CD14-positive monocyte (primary cell): ENCODE measurements at regions not wholly inside any gene's neighbourhood (a gene's known extent, or its start where the extent isn't known, plus 50 kb on each side); places are given as distances from the start of the nearest gene placed in this dataset.

ENCODE experiments used
- DNase-seq, 3 donors: peaks; one replicate each; pipeline ENCODE4 v3.0.0-alpha.2; 2011 to 2022
- H2AFZ ChIP-seq: 2 replicates; pipeline ENCODE4 v1.6.0; 2012; ENCODE audit warnings: mild to moderate bottlenecking, low read depth, low read length, inconsistent platforms; ENCODE audit not compliant: insufficient read depth, poor library complexity, severe bottlenecking
- H3K27ac ChIP-seq, 2 donors: 1 replicate in 1 of 2; 2 replicates in 1 of 2; pipeline ENCODE4 v1.5.1; 2012 to 2013; ENCODE audit warnings: low read length in 2 of 2, control low read depth in 1 of 2, inconsistent platforms in 1 of 2, low read depth in 1 of 2, mild to moderate bottlenecking in 1 of 2
- H3K27me3 ChIP-seq, 2 donors: one replicate each; pipeline versions ENCODE4 v1.6.0 to v1.6.1; 2011 to 2013; ENCODE audit warnings: low read length in 2 of 2; ENCODE audit not compliant: control insufficient read depth in 2 of 2, insufficient read depth in 2 of 2
- H3K36me3 ChIP-seq, 2 donors: replicated peaks in 1 of 2; 1 replicate in 1 of 2; 2 replicates in 1 of 2; pipeline versions ENCODE4 v1.5.1 to v1.6.1; 2012 to 2013; ENCODE audit warnings: low read length in 2 of 2, control low read depth in 1 of 2, inconsistent platforms in 1 of 2, mild to moderate bottlenecking in 1 of 2; ENCODE audit not compliant: insufficient read depth in 2 of 2, control insufficient read depth in 1 of 2
- H3K4me1 ChIP-seq, 2 donors: 1 replicate in 1 of 2; 2 replicates in 1 of 2; pipeline versions ENCODE4 v1.5.1 to v1.6.1; 2012 to 2013; ENCODE audit warnings: low read length in 2 of 2, control low read depth in 1 of 2, inconsistent platforms in 1 of 2, mild to moderate bottlenecking in 1 of 2, moderate library complexity in 1 of 2; ENCODE audit not compliant: insufficient read depth in 2 of 2, control insufficient read depth in 1 of 2
- H3K4me2 ChIP-seq: replicated peaks from 2 replicates; pipeline ENCODE3; 2012; ENCODE audit warnings: low read length, moderate library complexity, mild to moderate bottlenecking; ENCODE audit not compliant: poor library complexity, severe bottlenecking; ENCODE audit errors: extremely low read depth
- H3K4me3 ChIP-seq, 3 experiments: fragments of 200-600 bp in 1 of 3; sonication (generic) in 1 of 3; replicated peaks in 1 of 3; 1 replicate in 2 of 3; 2 replicates in 1 of 3; pipeline ENCODE4 v1.5.1; 2011 to 2013; ENCODE audit warnings: low read length in 3 of 3, mild to moderate bottlenecking in 3 of 3, control low read depth in 2 of 3, low read depth in 2 of 3, inconsistent platforms in 1 of 3, moderate library complexity in 1 of 3
- H3K79me2 ChIP-seq: 2 replicates; pipeline ENCODE4 v1.6.0; 2012; ENCODE audit warnings: mild to moderate bottlenecking, control low read depth, inconsistent platforms, low read length, moderate library complexity; ENCODE audit not compliant: insufficient read depth
- H3K9ac ChIP-seq: 2 replicates; pipeline ENCODE4 v1.6.0; 2017; ENCODE audit warnings: low read length, mild to moderate bottlenecking; ENCODE audit not compliant: insufficient read depth, poor library complexity, severe bottlenecking
- H3K9me3 ChIP-seq, 2 donors: replicated peaks in 1 of 2; 1 replicate in 1 of 2; 2 replicates in 1 of 2; pipeline versions ENCODE4 v1.5.1 to v1.6.1; 2012 to 2013; ENCODE audit warnings: low read length in 2 of 2, control low read depth in 1 of 2; ENCODE audit not compliant: control insufficient read depth in 1 of 2, insufficient read depth in 1 of 2
- H4K20me1 ChIP-seq: 2 replicates; pipeline ENCODE4 v1.6.0; 2012; ENCODE audit warnings: mild to moderate bottlenecking, low read length, control low read depth, moderate library complexity; ENCODE audit not compliant: insufficient read depth
- H3K27ac Mint-ChIP-seq, 7 donors: one replicate each; pipeline ENCODE4 v1.8.0; 2020; ENCODE audit warnings: mild to moderate bottlenecking in 7 of 7, mixed read lengths in 7 of 7, moderate library complexity in 6 of 7, inconsistent platforms in 2 of 7
- H3K27me3 Mint-ChIP-seq, 3 donors: one replicate each; pipeline ENCODE4 v1.8.0; 2021 to 2022; ENCODE audit warnings: low read depth in 3 of 3, mild to moderate bottlenecking in 3 of 3, mixed read lengths in 3 of 3, moderate library complexity in 3 of 3, inconsistent platforms in 1 of 3
- H3K36me3 Mint-ChIP-seq, 2 donors: one replicate each; pipeline ENCODE4 v1.8.0; 2020; ENCODE audit warnings: mixed read lengths in 2 of 2, inconsistent platforms in 1 of 2, mild to moderate bottlenecking in 1 of 2
- H3K4me1 Mint-ChIP-seq: one replicate; pipeline ENCODE4 v1.8.0; 2020; ENCODE audit warnings: mild to moderate bottlenecking, mixed read lengths
- H3K4me3 Mint-ChIP-seq, 2 donors: one replicate each; pipeline ENCODE4 v1.8.0; 2020; ENCODE audit warnings: mild to moderate bottlenecking in 2 of 2, mixed read lengths in 2 of 2, moderate library complexity in 1 of 2
- H3K9me3 Mint-ChIP-seq, 7 donors: one replicate each; pipeline ENCODE4 v1.8.0; 2020 to 2022; ENCODE audit warnings: mixed read lengths in 7 of 7, mild to moderate bottlenecking in 6 of 7, moderate library complexity in 6 of 7, inconsistent platforms in 2 of 7
- CTCF ChIP-seq: fragments of 200-600 bp; IDR thresholded peaks from one replicate; pipeline ENCODE4 v1.8.0; 2022; ENCODE audit warnings: antibody characterized with exemption, mild to moderate bottlenecking
- WGBS: methylation state at CpG from one replicate; pipeline ENCODE4 v1.1.5; 2013; ENCODE audit warnings: missing lambda C conversion rate; ENCODE audit not compliant: insufficient coverage; 5-methylcytosine and 5-hydroxymethylcytosine counted together
- intact Hi-C, 2 donors: fragments of 100-400 bp; cut with micrococcal nuclease; formaldehyde crosslinking; loops; one replicate each; pipeline versions ENCODE4 v1.15.0 to v1.15.1; 2023

GRCh38 chr9:80945436-80945835 lies 743.9 kb downstream of the TLE1 start:
- Histone ChIP-seq H2AFZ (no peak overlapping the region), H3K4me1 (no peaks in the 10 kb centered on the region), H3K4me3 (no peak overlapping the region), H3K9ac (no peak overlapping the region), H3K27ac (no peak overlapping the region), H3K36me3 (no peaks in the 10 kb centered on the region), H3K4me2 (no peak overlapping the region), H3K79me2 (no peaks in the 10 kb centered on the region), H3K27me3 (no peaks in the 10 kb centered on the region), H3K9me3 (peaks cover 0 to 5% of the 10 kb centered on the region in 2 donors), H4K20me1 (no peaks in the 10 kb centered on the region)
- 86% methylated on average over 1 of the region's 2 CpGs for WGBS
- no peak for TF ChIP-seq CTCF
- Mint-ChIP-seq H3K4me3 (no peak overlapping the region), H3K36me3 (no peaks in the 10 kb centered on the region), H3K27me3 (peaks cover 0 to 2% (median 1%) of the 10 kb centered on the region in 3 donors), H3K9me3 (peaks cover 0 to 7% (median 2%) of the 10 kb centered on the region in 7 donors), H3K27ac (no peak overlapping the region), H3K4me1 (no peaks in the 10 kb centered on the region)
- intact Hi-C loops = no loop called here
- DNase-seq = no peak

GRCh38 chr9:80937645-80938044 lies 751.7 kb downstream of the TLE1 start:
- no peaks in the 10 kb centered on the region for H3K79me2 ChIP-seq
- intact Hi-C loops = no loop called here
- no peaks in the 10 kb centered on the region for H3K27me3 ChIP-seq
- peaks cover 3 to 9% of the 10 kb centered on the region in 2 donors for H3K9me3 ChIP-seq
- H4K20me1 ChIP-seq = no peaks in the 10 kb centered on the region
- no peak for TF ChIP-seq CTCF
- H2AFZ ChIP-seq = no peak overlapping the region
- no peak overlapping the region for H3K4me2 ChIP-seq
- no peaks in the 10 kb centered on the region for H3K4me1 Mint-ChIP-seq
- H3K9me3 Mint-ChIP-seq = peaks cover 2 to 11% (median 7%) of the 10 kb centered on the region in 7 donors
- H3K36me3 Mint-ChIP-seq = no peaks in the 10 kb centered on the region
- no peak overlapping the region for H3K4me3 ChIP-seq
- no peak overlapping the region for H3K4me3 Mint-ChIP-seq
- H3K27ac ChIP-seq = no peak overlapping the region
- H3K27me3 Mint-ChIP-seq = peaks cover 0 to 3% (median 2%) of the 10 kb centered on the region in 3 donors
- no peak for DNase-seq
- no peaks in the 10 kb centered on the region for H3K4me1 ChIP-seq
- H3K36me3 ChIP-seq = no peaks in the 10 kb centered on the region
- 100% methylated on average over 1 of the region's 1 CpG for WGBS
- H3K9ac ChIP-seq = no peak overlapping the region
- H3K27ac Mint-ChIP-seq = no peak overlapping the region
